ENCODE measurements at regions not wholly inside any gene's neighbourhood (a gene's known extent, or its start where the extent isn't known, plus 50 kb on each side); places are given as distances from the start of the nearest gene placed in this dataset.

- Histone ChIP-seq H3K4me3 (no peak overlapping the region), H4K20me1 (ENCODE audit: insufficient read depth, poor library complexity, severe bottlenecking) (no peaks in the 10 kb centered on the region), H3K9me2 (replicated peaks; ENCODE audit: insufficient read depth) (no peaks in the 10 kb centered on the region), H3K36me3 (replicated peaks; ENCODE audit: insufficient read depth, low read depth) (no peaks in the 10 kb centered on the region), H3K4me1 (ENCODE audit: insufficient read depth) (no peaks in the 10 kb centered on the region), H3K9me3 (ENCODE audit: low read depth) (no peaks in the 10 kb centered on the region), H3K27me3 (peaks cover 10% of the 10 kb centered on the region), H2AFZ (no peak overlapping the region), H3K27ac (no peak overlapping the region), H3K79me2 (no peaks in the 10 kb centered on the region), H3K4me2 (no peak overlapping the region)
- TF ChIP-seq EZH2phosphoT487 (IDR thresholded peaks at IDR 0.05; ENCODE audit: low read depth, severe bottlenecking, unreplicated experiment) (no peak), CTCF (IDR thresholded peaks at IDR 0.05; ENCODE audit: poor library complexity) (no peak), EZH2 (IDR thresholded peaks at IDR 0.05; ENCODE audit: borderline replicate concordance) (no peak)
- no peak for DNase-seq (ENCODE audit: low spot score)
- WGBS (ENCODE audit: low lambda C conversion rate, missing lambda C conversion rate), result 84% methylated on average over 5 of the region's 5 CpGs
These were observed 55.9 kb upstream of the NEURL1B start for GRCh38 chr5:172585114-172585513.

GRCh38 chr5:172584638-172585037 lies 56.4 kb upstream of the NEURL1B start:
- Histone ChIP-seq H3K27ac (no peak overlapping the region), H3K79me2 (no peaks in the 10 kb centered on the region), H3K4me1 (ENCODE audit: insufficient read depth) (no peaks in the 10 kb centered on the region), H3K4me2 (no peak overlapping the region), H4K20me1 (ENCODE audit: insufficient read depth, poor library complexity, severe bottlenecking) (no peaks in the 10 kb centered on the region), H3K9me2 (replicated peaks; ENCODE audit: insufficient read depth) (no peaks in the 10 kb centered on the region), H2AFZ (no peak overlapping the region), H3K27me3 (peaks cover 10% of the 10 kb centered on the region), H3K4me3 (no peak overlapping the region), H3K9me3 (ENCODE audit: low read depth) (no peaks in the 10 kb centered on the region), H3K36me3 (replicated peaks; ENCODE audit: insufficient read depth, low read depth) (no peaks in the 10 kb centered on the region)
- DNase-seq (ENCODE audit: low spot score), result no peak
- no peak for TF ChIP-seq EZH2phosphoT487 (IDR thresholded peaks at IDR 0.05; ENCODE audit: low read depth, severe bottlenecking, unreplicated experiment)
- TF ChIP-seq CTCF (IDR thresholded peaks at IDR 0.05; ENCODE audit: poor library complexity), result no peak
- no peak for TF ChIP-seq EZH2 (IDR thresholded peaks at IDR 0.05; ENCODE audit: borderline replicate concordance)
- WGBS (ENCODE audit: low lambda C conversion rate, missing lambda C conversion rate), result 80% methylated on average over 8 of the region's 8 CpGs

GRCh38 chr5:172583931-172584511 lies 57.0 kb upstream of the NEURL1B start:
- Histone ChIP-seq H2AFZ (no peak overlapping the region), H3K9me2 (replicated peaks; ENCODE audit: insufficient read depth) (no peaks in the 10 kb centered on the region), H4K20me1 (ENCODE audit: insufficient read depth, poor library complexity, severe bottlenecking) (no peaks in the 10 kb centered on the region), H3K36me3 (replicated peaks; ENCODE audit: insufficient read depth, low read depth) (no peaks in the 10 kb centered on the region), H3K4me3 (no peak overlapping the region), H3K27ac (no peak overlapping the region), H3K27me3 (peaks cover 10% of the 10 kb centered on the region), H3K4me2 (no peak overlapping the region), H3K9me3 (ENCODE audit: low read depth) (no peaks in the 10 kb centered on the region), H3K4me1 (ENCODE audit: insufficient read depth) (no peaks in the 10 kb centered on the region), H3K79me2 (no peaks in the 10 kb centered on the region)
- 63% methylated on average over 7 of the region's 7 CpGs for WGBS (ENCODE audit: low lambda C conversion rate, missing lambda C conversion rate)
- TF ChIP-seq EZH2 (IDR thresholded peaks at IDR 0.05; ENCODE audit: borderline replicate concordance) (no peak), CTCF (IDR thresholded peaks at IDR 0.05; ENCODE audit: poor library complexity) (no peak), EZH2phosphoT487 (IDR thresholded peaks at IDR 0.05; ENCODE audit: low read depth, severe bottlenecking, unreplicated experiment) (no peak)
- DNase-seq (ENCODE audit: low spot score), result no peak
